ENCODE measurements at regions not wholly inside any gene's neighbourhood (a gene's known extent, or its start where the extent isn't known, plus 50 kb on each side); places are given as distances from the start of the nearest gene placed in this dataset.
"Not testable (repeated sequence)": the region's sequence is repeated elsewhere in the genome, so short reads cannot be mapped to it uniquely, and the experiment has no call there.

GRCh38 chr10:131553581-131553980 lies 242.1 kb upstream of the TCERG1L start:
- Histone ChIP-seq H3K27me3 (peaks cover 0 to 22% of the 10 kb centered on the region in 2 donors), H3K4me1 (no peaks in the 10 kb centered on the region), H3K9me3 (no peaks in the 10 kb centered on the region), H3K36me3 (no peaks in the 10 kb centered on the region), H3K27ac (no peak overlapping the region), H3K4me3 (no peak overlapping the region)
- intact Hi-C loops (cut with DNase I; ENCODE audit: low total_unique reads): no loop called here
- no peak for TF ChIP-seq POLR2A (IDR thresholded peaks at IDR 0.05)
- TF ChIP-seq CTCF (IDR thresholded peaks at IDR 0.05): no peak
- TF ChIP-seq POLR2AphosphoS5 (IDR thresholded peaks at IDR 0.05): no peak
- DNase-seq (ENCODE audit: low spot score in 2 of 2): no peak

GRCh38 chr10:131554821-131555220 lies 243.3 kb upstream of the TCERG1L start:
- DNase-seq (ENCODE audit: low spot score in 2 of 2): no peak
- intact Hi-C loops (cut with DNase I; ENCODE audit: low total_unique reads): loop anchor here (5.0 kb wide), 1 partner anchor 147 kb away; no protein-coding TSS in a partner anchor
- no peak for TF ChIP-seq POLR2AphosphoS5 (IDR thresholded peaks at IDR 0.05)
- TF ChIP-seq CTCF (IDR thresholded peaks at IDR 0.05): no peak
- TF ChIP-seq POLR2A (IDR thresholded peaks at IDR 0.05): no peak
- H3K4me3 ChIP-seq: no peak overlapping the region
- H3K27ac ChIP-seq: no peak overlapping the region
- no peaks in the 10 kb centered on the region for H3K36me3 ChIP-seq
- peaks cover 0 to 28% of the 10 kb centered on the region in 2 donors for H3K27me3 ChIP-seq
- no peaks in the 10 kb centered on the region for H3K4me1 ChIP-seq
- no peaks in the 10 kb centered on the region for H3K9me3 ChIP-seq

GRCh38 chr10:131555406-131555805 lies 243.9 kb upstream of the TCERG1L start:
- no peaks in the 10 kb centered on the region for H3K4me1 ChIP-seq
- TF ChIP-seq CTCF (IDR thresholded peaks at IDR 0.05): no peak
- no peak for TF ChIP-seq POLR2AphosphoS5 (IDR thresholded peaks at IDR 0.05)
- H3K9me3 ChIP-seq: no peaks in the 10 kb centered on the region
- H3K4me3 ChIP-seq: no peak overlapping the region
- H3K36me3 ChIP-seq: no peaks in the 10 kb centered on the region
- intact Hi-C loops (cut with DNase I; ENCODE audit: low total_unique reads): loop anchor here (5.0 kb wide), 1 partner anchor 147 kb away; no protein-coding TSS in a partner anchor
- no peak for DNase-seq (ENCODE audit: low spot score in 2 of 2)
- no peak overlapping the region for H3K27ac ChIP-seq
- peaks cover 0 to 29% of the 10 kb centered on the region in 2 donors for H3K27me3 ChIP-seq

- no peak for TF ChIP-seq CTCF (IDR thresholded peaks at IDR 0.05)
- no peak for TF ChIP-seq POLR2A (IDR thresholded peaks at IDR 0.05)
- no peak for TF ChIP-seq POLR2AphosphoS5 (IDR thresholded peaks at IDR 0.05)
- Histone ChIP-seq H3K27ac (no peak overlapping the region), H3K27me3 (peaks cover 0 to 38% of the 10 kb centered on the region in 2 donors), H3K4me1 (no peaks in the 10 kb centered on the region), H3K4me3 (no peak overlapping the region), H3K36me3 (no peaks in the 10 kb centered on the region), H3K9me3 (no peaks in the 10 kb centered on the region)
- intact Hi-C loops (cut with DNase I; ENCODE audit: low total_unique reads): loop anchor here (5.0 kb wide), 1 partner anchor 146 kb away; no protein-coding TSS in a partner anchor
- no peak for DNase-seq (ENCODE audit: low spot score in 2 of 2)
Measured at GRCh38 chr10:131556061-131556896, 244.8 kb upstream of the TCERG1L start.

GRCh38 chr10:131556897-131557495 lies 245.5 kb upstream of the TCERG1L start:
- peaks cover 0 to 42% of the 10 kb centered on the region in 2 donors for H3K27me3 ChIP-seq
- no peaks in the 10 kb centered on the region for H3K36me3 ChIP-seq
- no peak for TF ChIP-seq CTCF (IDR thresholded peaks at IDR 0.05)
- intact Hi-C loops (cut with DNase I; ENCODE audit: low total_unique reads): loop anchor here (5.0 kb wide), 1 partner anchor 145 kb away; no protein-coding TSS in a partner anchor
- H3K27ac ChIP-seq: no peak overlapping the region
- H3K9me3 ChIP-seq: no peaks in the 10 kb centered on the region
- H3K4me3 ChIP-seq: no peak overlapping the region
- no peaks in the 10 kb centered on the region for H3K4me1 ChIP-seq
- DNase-seq (ENCODE audit: low spot score in 2 of 2): no peak

- not testable (repeated sequence) for H3K36me3 ChIP-seq; DNase-seq (ENCODE audit: low spot score in 2 of 2); H3K9me3 ChIP-seq; H3K4me3 ChIP-seq; H3K4me1 ChIP-seq; H3K27ac ChIP-seq
- intact Hi-C loops (cut with DNase I; ENCODE audit: low total_unique reads): loop anchor here (5.0 kb wide), 1 partner anchor 144 kb away; no protein-coding TSS in a partner anchor
- H3K27me3 ChIP-seq: peaks cover 0 to 42% of the 10 kb centered on the region in 2 donors
Measured at GRCh38 chr10:131557956-131558355, 246.4 kb upstream of the TCERG1L start.
